H1 (cell line): ENCODE measurements at regions not wholly inside any gene's neighbourhood (a gene's known extent, or its start where the extent isn't known, plus 50 kb on each side); places are given as distances from the start of the nearest gene placed in this dataset.

ENCODE experiments used
- CTCF ChIA-PET: fragments of 300-600 bp; sonication (Branson Sonifier 250); formaldehyde crosslinking; loops from one replicate; lab custom pipeline; 2021; ENCODE audit not compliant: partially characterized antibody; lab: Charles Lee
- POLR2A ChIA-PET: fragments of 300-600 bp; sonication (Branson Sonifier 250); formaldehyde crosslinking; loops from one replicate; lab custom pipeline; 2021; ENCODE audit warnings: inconsistent platforms; ENCODE audit not compliant: partially characterized antibody; lab: Charles Lee
- DNase-seq, 2 experiments: peaks; one replicate each; pipeline versions ENCODE4 v3.0.0 to v3.0.0-alpha.2; 2010 to 2022; ENCODE audit warnings: low spot score in 2 of 2, low read depth in 1 of 2, mixed read lengths in 1 of 2
- FAIRE-seq: peaks from 2 replicates; lab custom pipeline; 2011; peaks lifted over from hg19 to GRCh38; lab: Jason Lieb, UNC
- H2AFZ ChIP-seq: 2 replicates; pipeline ENCODE4 v1.8.1; 2012; ENCODE audit warnings: low read length, inconsistent platforms
- H2AK5ac ChIP-seq: 2 replicates; pipeline ENCODE4 v1.6.1; 2013; ENCODE audit warnings: low read depth, low read length
- H2BK120ac ChIP-seq: replicated peaks from 2 replicates; pipeline ENCODE3; 2013; ENCODE audit warnings: low read depth, low read length, inconsistent platforms
- H2BK12ac ChIP-seq: 2 replicates; pipeline ENCODE4 v1.6.1; 2013; ENCODE audit warnings: low read depth, low read length
- H2BK15ac ChIP-seq: 2 replicates; pipeline ENCODE4 v1.6.1; 2013; ENCODE audit warnings: low read length
- H2BK20ac ChIP-seq: 2 replicates; pipeline ENCODE4 v1.6.1; 2013; ENCODE audit warnings: low read length
- H2BK5ac ChIP-seq: 2 replicates; pipeline ENCODE4 v1.6.1; 2013; ENCODE audit warnings: low read depth, low read length
- H3K14ac ChIP-seq: 2 replicates; pipeline ENCODE4 v1.6.1; 2013; ENCODE audit warnings: inconsistent platforms; ENCODE audit not compliant: insufficient read length
- H3K18ac ChIP-seq: 2 replicates; pipeline ENCODE4 v1.6.1; 2013; ENCODE audit warnings: low read length; ENCODE audit errors: extremely low read depth
- H3K23ac ChIP-seq: 2 replicates; pipeline ENCODE4 v1.6.1; 2013; ENCODE audit warnings: inconsistent platforms; ENCODE audit not compliant: insufficient read length
- H3K23me2 ChIP-seq: 2 replicates; pipeline ENCODE4 v1.6.1; 2013; ENCODE audit warnings: low read depth, low read length
- H3K27ac ChIP-seq: 2 replicates; pipeline ENCODE4 v1.6.1; 2011; ENCODE audit warnings: low read depth, low read length, inconsistent platforms
- H3K27me3 ChIP-seq, 4 experiments: replicated peaks in 1 of 4; 1 replicate in 1 of 4; 2 replicates in 3 of 4; pipeline versions ENCODE4 v1.6.1 to v1.8.1; 2011 to 2013; ENCODE audit warnings: low read length in 3 of 4, mild to moderate bottlenecking in 3 of 4, inconsistent platforms in 2 of 4, mixed read lengths in 2 of 4, moderate library complexity in 1 of 4; ENCODE audit not compliant: control insufficient read depth in 3 of 4, insufficient read depth in 3 of 4; ENCODE audit errors: extremely low read depth in 1 of 4
- H3K36me3 ChIP-seq, 4 experiments: 2 replicates each; pipeline versions ENCODE4 v1.6.1 to v1.8.1; 2011 to 2013; ENCODE audit warnings: mild to moderate bottlenecking in 4 of 4, low read length in 3 of 4, moderate library complexity in 2 of 4, control low read depth in 1 of 4, inconsistent platforms in 1 of 4; ENCODE audit not compliant: insufficient read depth in 4 of 4, control insufficient read depth in 2 of 4
- H3K4ac ChIP-seq: replicated peaks from 2 replicates; pipeline ENCODE3; 2013; ENCODE audit warnings: low read length, low read depth, mixed read lengths, inconsistent platforms; ENCODE audit not compliant: insufficient read length
- H3K4me1 ChIP-seq, 4 experiments: replicated peaks in 1 of 4; 1 replicate in 1 of 4; 2 replicates in 3 of 4; pipeline versions ENCODE4 v1.6.1 to v1.8.1; 2011 to 2013; ENCODE audit warnings: low read length in 3 of 4, inconsistent platforms in 2 of 4, mixed read lengths in 1 of 4; ENCODE audit not compliant: insufficient read depth in 4 of 4, control insufficient read depth in 3 of 4
- H3K4me2 ChIP-seq, 2 experiments: 2 replicates each; pipeline versions ENCODE4 v1.6.1 to v1.8.1; 2011 to 2013; ENCODE audit warnings: low read depth in 2 of 2, low read length in 2 of 2, control low read depth in 1 of 2, inconsistent platforms in 1 of 2, mild to moderate bottlenecking in 1 of 2; ENCODE audit not compliant: insufficient read depth in 1 of 2
- H3K4me3 ChIP-seq, 4 experiments: fragments of 200-600, 300-600 bp in 1 of 4; sonication (generic), shearing (Covaris generic), sonication (Bioruptor Twin) in 1 of 4; 2 replicates each; pipeline versions ENCODE4 v1.5.1 to v1.8.1; 2011 to 2016; ENCODE audit warnings: low read length in 4 of 4, low read depth in 3 of 4, control low read depth in 2 of 4, inconsistent platforms in 2 of 4, mild to moderate bottlenecking in 2 of 4, mixed read lengths in 1 of 4, moderate library complexity in 1 of 4; ENCODE audit not compliant: insufficient read depth in 2 of 4; ENCODE audit errors: extremely low read depth in 1 of 4
- H3K56ac ChIP-seq: replicated peaks from 2 replicates; pipeline ENCODE3; 2013; ENCODE audit warnings: low read depth, mild to moderate bottlenecking, mixed read lengths, low read length, inconsistent platforms; ENCODE audit not compliant: insufficient read length
- H3K79me1 ChIP-seq: 2 replicates; pipeline ENCODE4 v1.6.1; 2013; ENCODE audit warnings: low read depth, low read length, control low read depth
- H3K79me2 ChIP-seq, 2 experiments: 2 replicates each; pipeline versions ENCODE4 v1.6.1 to v1.8.1; 2012 to 2013; ENCODE audit warnings: low read length in 2 of 2, mild to moderate bottlenecking in 2 of 2, inconsistent platforms in 1 of 2; ENCODE audit not compliant: insufficient read depth in 2 of 2, control insufficient read depth in 1 of 2
- H3K9ac ChIP-seq, 4 experiments: replicated peaks in 1 of 4; 1 replicate in 1 of 4; 2 replicates in 3 of 4; pipeline versions ENCODE4 v1.6.1 to v1.8.1; 2011 to 2013; ENCODE audit warnings: low read depth in 3 of 4, low read length in 3 of 4, control low read depth in 2 of 4, mild to moderate bottlenecking in 2 of 4, moderate library complexity in 2 of 4, inconsistent platforms in 1 of 4; ENCODE audit errors: extremely low read depth in 1 of 4
- H3K9me3 ChIP-seq, 2 experiments: 2 replicates each; pipeline versions ENCODE4 v1.6.1 to v1.8.1; 2012 to 2013; ENCODE audit warnings: mild to moderate bottlenecking in 2 of 2, moderate library complexity in 2 of 2, control low read depth in 1 of 2, inconsistent platforms in 1 of 2, low read depth in 1 of 2, low read length in 1 of 2, mixed read lengths in 1 of 2; ENCODE audit not compliant: insufficient read depth in 2 of 2
- H4K20me1 ChIP-seq, 2 experiments: replicated peaks in 1 of 2; 2 replicates each; pipeline versions ENCODE3 to v1.8.1; 2011 to 2013; ENCODE audit warnings: inconsistent platforms in 2 of 2, low read length in 2 of 2, mild to moderate bottlenecking in 1 of 2; ENCODE audit not compliant: insufficient read depth in 2 of 2, control insufficient read depth in 1 of 2
- H4K5ac ChIP-seq: 2 replicates; pipeline ENCODE4 v1.6.1; 2013; ENCODE audit warnings: low read length, low read depth, mixed read lengths, inconsistent platforms; ENCODE audit not compliant: insufficient read length
- H4K8ac ChIP-seq: 2 replicates; pipeline ENCODE4 v1.8.0; 2013; ENCODE audit warnings: mild to moderate bottlenecking, moderate library complexity, low read length, inconsistent platforms; ENCODE audit not compliant: insufficient read depth; ENCODE audit errors: extremely low read depth
- H4K91ac ChIP-seq: replicated peaks from 2 replicates; pipeline ENCODE3; 2013; ENCODE audit warnings: low read length, mixed read lengths, inconsistent platforms; ENCODE audit not compliant: insufficient read length
- CHD1 ChIP-seq: IDR thresholded peaks from 2 replicates; pipeline ENCODE4 v1.6.1; 2012; ENCODE audit warnings: low read depth, low read length, improper control_type of control experiment
- CTBP2 ChIP-seq: IDR thresholded peaks from 2 replicates; pipeline ENCODE4 v1.7.0; 2011; ENCODE audit warnings: borderline replicate concordance, mild to moderate bottlenecking, moderate library complexity, mixed read lengths, low read length; ENCODE audit not compliant: insufficient read depth, insufficient read length
- PHF8 ChIP-seq: fragments of 200-600 bp; sonication (generic); conservative IDR thresholded peaks from 2 replicates; pipeline ENCODE4 v1.7.1; 2012; ENCODE audit warnings: low read depth, mild to moderate bottlenecking, inconsistent platforms, low read length, moderate library complexity
- POLR2AphosphoS5 ChIP-seq: IDR thresholded peaks from 2 replicates; pipeline ENCODE4 v1.6.1; 2011; ENCODE audit warnings: low read depth, low read length
- RXRA ChIP-seq: IDR thresholded peaks from 2 replicates; pipeline ENCODE4 v1.6.1; 2011; ENCODE audit warnings: low read depth, mild to moderate bottlenecking, low read length, moderate library complexity; ENCODE audit not compliant: insufficient read depth
- SP2 ChIP-seq: IDR thresholded peaks from 2 replicates; pipeline ENCODE4 v1.6.1; 2012; ENCODE audit warnings: mild to moderate bottlenecking, low read length, inconsistent platforms
- SRF ChIP-seq: IDR thresholded peaks from 2 replicates; pipeline ENCODE4 v1.6.1; 2011; ENCODE audit warnings: mild to moderate bottlenecking, low read depth, low read length, moderate library complexity
- TBP ChIP-seq: IDR thresholded peaks from 2 replicates; pipeline ENCODE4 v1.6.1; 2011; ENCODE audit warnings: low read depth, low read length, improper control_type of control experiment
- WGBS, 2 experiments: shearing (Covaris generic) in 1 of 2; methylation state at CpG; one replicate each; pipeline versions ENCODE4 v1.1.6 to v1.1.7; 2013 to 2015; ENCODE audit warnings: low lambda C conversion rate in 2 of 2, mixed read lengths in 2 of 2, inconsistent platforms in 1 of 2, low coverage in 1 of 2, missing lambda C conversion rate in 1 of 2; ENCODE audit not compliant: insufficient replicate concordance in 2 of 2, insufficient coverage in 1 of 2, insufficient read length in 1 of 2; ENCODE audit errors: extremely low coverage in 1 of 2, missing lambda C conversion rate in 1 of 2; 5-methylcytosine and 5-hydroxymethylcytosine counted together
- TF ChIP-seq, protein P1 (sequence below), 3 experiments: IDR thresholded peaks; 1 replicate in 2 of 3; 2 replicates in 1 of 3; pipeline versions ENCODE4 v1.5.1 to v1.6.1; 2011; ENCODE audit warnings: low read length in 3 of 3, mild to moderate bottlenecking in 3 of 3, inconsistent platforms in 2 of 3, low read depth in 1 of 3, moderate library complexity in 1 of 3; ENCODE audit not compliant: insufficient read depth in 1 of 3; ENCODE audit errors: control extremely low read depth in 1 of 3
- TF ChIP-seq, protein P2 (sequence below): IDR thresholded peaks from 2 replicates; pipeline ENCODE4 v1.6.1; 2012; ENCODE audit warnings: low read length, inconsistent platforms

DNA sequence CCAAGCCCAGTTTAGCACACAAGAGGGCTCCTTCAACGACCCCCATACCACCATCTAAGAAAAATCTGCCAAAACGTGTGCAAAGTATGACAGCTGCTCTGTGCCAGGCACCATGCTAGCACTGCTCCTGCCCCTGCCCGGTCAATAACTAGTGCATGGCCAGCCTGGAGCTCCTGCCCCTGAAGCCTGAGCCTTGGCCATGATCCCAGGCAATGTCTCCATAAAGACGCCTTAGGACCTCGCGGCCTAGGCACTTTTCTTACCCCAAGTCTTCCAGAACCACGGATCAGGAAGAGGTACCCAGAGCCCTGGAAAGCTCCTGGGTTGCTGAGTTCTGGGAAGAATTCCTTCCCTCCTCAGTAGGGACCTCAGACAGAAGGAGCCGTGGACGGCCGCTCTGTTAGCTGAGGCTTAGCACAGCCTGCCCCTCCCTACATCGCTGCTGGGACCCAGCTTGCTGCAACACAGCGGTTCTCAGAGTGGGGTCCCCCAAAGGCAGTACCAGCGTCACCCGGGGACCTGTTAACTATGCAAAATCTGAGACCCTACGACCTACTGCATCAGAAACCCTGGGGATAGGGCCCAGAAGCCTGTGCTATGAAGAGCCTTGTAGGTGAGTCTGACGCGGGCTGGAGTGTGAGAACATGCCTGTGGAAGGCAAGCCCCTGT, 117.8 kb upstream of the TWIST2 start:
- Histone ChIP-seq H3K9ac (no peak overlapping the region), H2AK5ac (no peak overlapping the region), H3K27me3 (no peaks in the 10 kb centered on the region), H3K23me2 (no peaks in the 10 kb centered on the region), H4K5ac (no peak overlapping the region), H2BK20ac (no peak overlapping the region), H3K4me3 (no peak overlapping the region), H2AFZ (no peak overlapping the region), H3K9me3 (no peaks in the 10 kb centered on the region), H2BK12ac (no peak overlapping the region), H3K79me2 (no peaks in the 10 kb centered on the region), H2BK15ac (no peak overlapping the region), H3K79me1 (no peaks in the 10 kb centered on the region), H3K4me1 (no peaks in the 10 kb centered on the region), H3K4me2 (no peak overlapping the region), H3K18ac (no peak overlapping the region), H3K36me3 (no peaks in the 10 kb centered on the region), H4K20me1 (no peaks in the 10 kb centered on the region), H3K4ac (no peak overlapping the region), H3K27ac (no peak overlapping the region), H2BK5ac (no peak overlapping the region), H3K56ac (no peak overlapping the region), H3K23ac (no peak overlapping the region), H4K91ac (no peak overlapping the region), H4K8ac (peak overlapping the region; percentile 0; the same call in 1 of the 2 replicates), H2BK120ac (no peak overlapping the region), H3K14ac (no peak overlapping the region)
- WGBS, 2 experiments: 89% methylated on average over 17 of the region's 17 CpGs; no CpG with 5 or more reads in 1 of the 2 experiments
- no peak for FAIRE-seq
- ChIA-PET POLR2A (no interaction called here), CTCF (no interaction called here)
- DNase-seq: no peak
- TF ChIP-seq CHD1: no peak
- no peak for TF ChIP-seq SRF
- no peak for TF ChIP-seq PHF8
- no peak for TF ChIP-seq SP2
- TF ChIP-seq TBP: no peak
- no peak for TF ChIP-seq POLR2AphosphoS5
- TF ChIP-seq, protein P1, sequence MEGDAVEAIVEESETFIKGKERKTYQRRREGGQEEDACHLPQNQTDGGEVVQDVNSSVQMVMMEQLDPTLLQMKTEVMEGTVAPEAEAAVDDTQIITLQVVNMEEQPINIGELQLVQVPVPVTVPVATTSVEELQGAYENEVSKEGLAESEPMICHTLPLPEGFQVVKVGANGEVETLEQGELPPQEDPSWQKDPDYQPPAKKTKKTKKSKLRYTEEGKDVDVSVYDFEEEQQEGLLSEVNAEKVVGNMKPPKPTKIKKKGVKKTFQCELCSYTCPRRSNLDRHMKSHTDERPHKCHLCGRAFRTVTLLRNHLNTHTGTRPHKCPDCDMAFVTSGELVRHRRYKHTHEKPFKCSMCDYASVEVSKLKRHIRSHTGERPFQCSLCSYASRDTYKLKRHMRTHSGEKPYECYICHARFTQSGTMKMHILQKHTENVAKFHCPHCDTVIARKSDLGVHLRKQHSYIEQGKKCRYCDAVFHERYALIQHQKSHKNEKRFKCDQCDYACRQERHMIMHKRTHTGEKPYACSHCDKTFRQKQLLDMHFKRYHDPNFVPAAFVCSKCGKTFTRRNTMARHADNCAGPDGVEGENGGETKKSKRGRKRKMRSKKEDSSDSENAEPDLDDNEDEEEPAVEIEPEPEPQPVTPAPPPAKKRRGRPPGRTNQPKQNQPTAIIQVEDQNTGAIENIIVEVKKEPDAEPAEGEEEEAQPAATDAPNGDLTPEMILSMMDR (IDR thresholded peaks at IDR 0.05; ENCODE audit: control extremely low read depth in 1 of 3, insufficient read depth in 1 of 3, low read depth in 1 of 3, low read length in 3 of 3): no peak
- TF ChIP-seq, protein P2, sequence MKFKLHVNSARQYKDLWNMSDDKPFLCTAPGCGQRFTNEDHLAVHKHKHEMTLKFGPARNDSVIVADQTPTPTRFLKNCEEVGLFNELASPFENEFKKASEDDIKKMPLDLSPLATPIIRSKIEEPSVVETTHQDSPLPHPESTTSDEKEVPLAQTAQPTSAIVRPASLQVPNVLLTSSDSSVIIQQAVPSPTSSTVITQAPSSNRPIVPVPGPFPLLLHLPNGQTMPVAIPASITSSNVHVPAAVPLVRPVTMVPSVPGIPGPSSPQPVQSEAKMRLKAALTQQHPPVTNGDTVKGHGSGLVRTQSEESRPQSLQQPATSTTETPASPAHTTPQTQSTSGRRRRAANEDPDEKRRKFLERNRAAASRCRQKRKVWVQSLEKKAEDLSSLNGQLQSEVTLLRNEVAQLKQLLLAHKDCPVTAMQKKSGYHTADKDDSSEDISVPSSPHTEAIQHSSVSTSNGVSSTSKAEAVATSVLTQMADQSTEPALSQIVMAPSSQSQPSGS: no peak
- no peak for TF ChIP-seq RXRA
- no peak for TF ChIP-seq CTBP2
